Activated CD8-positive, alpha-beta memory T cell treated with anti-CD3 and anti-CD28 coated beads, Interleukin-2, amount 50 U/mL, for 1 hour (primary cell): ENCODE measurements at regions not wholly inside any gene's neighbourhood (a gene's known extent, or its start where the extent isn't known, plus 50 kb on each side); places are given as distances from the start of the nearest gene placed in this dataset.

Experiments
- DNase-seq: peaks from one replicate; pipeline ENCODE4 v3.0.0-alpha.2; 2020; ENCODE audit errors: extremely low read depth

DNA sequence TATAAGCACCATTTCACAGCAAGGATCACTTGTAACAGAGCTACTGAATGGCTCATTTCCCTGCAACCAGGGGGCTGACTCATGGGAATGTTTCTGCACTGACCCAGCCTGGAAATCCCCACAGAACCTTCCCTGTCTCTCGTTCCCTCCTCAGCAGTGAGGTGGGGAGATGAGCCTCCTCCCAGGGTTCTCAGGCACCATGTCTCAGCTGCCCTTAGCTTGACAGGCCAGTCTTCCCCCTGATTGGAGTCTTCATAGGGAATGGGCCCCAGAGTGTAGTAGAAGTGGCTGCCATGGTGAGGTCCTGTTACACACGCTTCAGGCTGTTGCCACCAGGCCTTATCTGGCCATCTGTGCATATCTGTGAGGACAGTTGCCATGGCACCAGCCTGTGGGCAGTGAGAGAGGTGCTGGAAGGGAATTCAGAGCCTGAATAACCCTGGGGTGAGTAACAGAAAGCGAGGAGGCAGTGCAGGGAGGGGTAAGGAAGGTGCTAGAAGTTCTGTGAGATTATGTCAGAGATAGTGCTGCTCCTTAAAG lies 324.4 kb downstream of the ENC1 start:
- no peak for DNase-seq

DNA sequence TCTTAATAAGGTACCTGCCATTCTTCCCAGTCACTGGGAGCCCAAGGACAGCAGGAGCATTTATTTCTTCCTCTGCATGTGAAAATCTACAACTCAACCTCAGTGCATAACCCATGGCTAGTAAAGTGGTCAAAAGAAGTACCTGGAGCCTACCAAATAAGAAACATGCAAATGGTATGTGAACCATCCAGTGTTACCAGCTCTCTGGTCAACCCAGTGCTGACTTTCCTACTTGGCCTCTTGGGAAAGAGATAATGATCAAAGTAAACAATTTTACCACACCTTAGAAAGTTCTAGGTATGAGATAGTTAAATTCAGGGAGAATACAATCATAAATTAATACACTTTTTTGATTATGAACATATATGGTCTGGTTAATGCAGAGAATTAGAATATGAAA lies 325.6 kb downstream of the ENC1 start:
- no peak for DNase-seq

GRCh38 chr5:74313896-74314295 lies 326.6 kb downstream of the ENC1 start:
- DNase-seq: no peak

DNA sequence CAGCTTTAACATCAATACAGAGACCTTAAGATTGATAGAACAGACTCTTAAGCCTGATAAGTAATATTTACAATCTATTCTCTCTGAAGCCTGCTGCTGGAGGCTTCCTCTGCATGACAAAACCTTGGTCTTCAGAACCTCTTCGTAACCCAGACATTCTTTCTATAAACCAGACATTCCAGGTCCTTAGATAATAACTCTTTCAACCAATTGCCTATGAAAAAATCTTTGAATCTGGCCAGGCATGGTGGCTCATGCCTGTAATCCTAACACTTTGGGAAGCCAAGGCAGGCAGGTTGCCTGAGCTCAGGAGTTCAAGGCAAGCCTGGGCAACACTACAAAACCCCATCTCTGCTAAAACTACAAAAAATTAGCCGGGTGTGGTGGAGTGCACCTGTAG lies 327.8 kb downstream of the ENC1 start:
- no peak for DNase-seq

DNA sequence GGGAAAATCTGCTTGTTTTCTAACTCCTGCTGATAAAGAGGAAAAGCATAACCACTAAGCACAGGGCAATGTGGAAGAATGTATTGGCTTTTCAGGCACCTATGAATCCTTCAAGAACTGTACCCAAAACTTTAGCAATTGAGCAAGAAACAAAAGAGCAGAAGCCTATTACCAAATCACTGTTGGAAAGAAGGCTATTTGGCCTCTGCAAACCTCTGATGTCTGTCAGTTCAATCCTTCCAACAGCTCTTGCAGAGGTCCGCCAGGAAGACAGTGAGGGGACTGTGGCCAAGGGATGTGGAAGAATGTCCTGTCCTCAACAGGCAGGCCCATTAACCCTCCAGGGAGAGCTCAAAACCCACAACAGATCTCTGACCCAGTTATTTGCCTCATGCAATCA lies 328.6 kb downstream of the ENC1 start:
- no peak for DNase-seq

DNA sequence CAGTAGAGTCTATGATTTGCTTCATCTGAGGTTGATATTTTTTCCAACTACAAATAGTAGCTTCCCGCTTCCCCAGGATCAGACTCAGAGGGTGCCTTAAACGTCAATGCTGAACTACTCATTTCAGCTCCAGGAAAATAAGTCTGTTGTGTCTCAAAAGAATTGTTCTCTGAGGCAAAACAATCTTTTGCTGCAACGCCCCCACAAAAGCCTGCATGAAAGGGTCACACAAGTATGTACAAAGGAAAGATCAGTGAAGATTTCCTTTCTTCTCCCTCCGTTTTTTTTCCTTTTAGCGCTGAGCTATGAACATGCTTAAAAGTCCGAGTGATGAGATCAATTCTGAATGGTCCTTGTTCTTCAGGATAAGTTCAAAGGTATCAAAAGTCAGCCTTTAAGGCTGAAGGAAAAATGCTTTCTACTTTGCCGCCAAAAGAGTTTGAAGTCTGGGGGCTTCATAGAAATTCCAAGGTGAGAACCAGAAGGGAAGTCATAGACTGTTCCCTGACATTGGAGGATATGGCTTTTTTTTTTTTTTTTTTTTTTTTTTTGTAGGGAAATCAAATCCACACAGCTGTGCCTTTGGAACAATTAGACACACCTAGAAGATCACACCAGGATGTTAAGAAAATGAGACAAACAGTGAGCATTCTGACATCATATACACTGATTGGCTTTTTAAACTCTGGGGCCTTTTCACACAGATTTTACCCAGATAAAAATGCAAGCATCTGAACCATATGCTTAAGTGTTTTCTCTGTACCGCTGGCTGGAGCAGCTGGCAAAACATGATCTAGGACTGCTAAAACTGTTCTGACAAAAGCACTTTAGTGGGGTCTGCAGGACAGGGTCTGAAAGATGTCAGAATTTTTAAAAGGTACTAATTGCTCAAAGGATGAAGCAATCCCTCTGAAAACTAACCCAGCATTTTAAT lies 329.3 kb downstream of the ENC1 start:
- DNase-seq: no peak

GRCh38 chr5:74310386-74310785 lies 330.1 kb downstream of the ENC1 start:
- DNase-seq: no peak

GRCh38 chr5:74309050-74309449 lies 331.5 kb downstream of the ENC1 start:
- DNase-seq: no peak

GRCh38 chr5:74306845-74307244 lies 333.7 kb downstream of the ENC1 start:
- DNase-seq: no peak

GRCh38 chr5:74304536-74304935 lies 336.0 kb downstream of the ENC1 start:
- no peak for DNase-seq

GRCh38 chr5:74303578-74303977 lies 336.9 kb downstream of the ENC1 start:
- no peak for DNase-seq

DNA sequence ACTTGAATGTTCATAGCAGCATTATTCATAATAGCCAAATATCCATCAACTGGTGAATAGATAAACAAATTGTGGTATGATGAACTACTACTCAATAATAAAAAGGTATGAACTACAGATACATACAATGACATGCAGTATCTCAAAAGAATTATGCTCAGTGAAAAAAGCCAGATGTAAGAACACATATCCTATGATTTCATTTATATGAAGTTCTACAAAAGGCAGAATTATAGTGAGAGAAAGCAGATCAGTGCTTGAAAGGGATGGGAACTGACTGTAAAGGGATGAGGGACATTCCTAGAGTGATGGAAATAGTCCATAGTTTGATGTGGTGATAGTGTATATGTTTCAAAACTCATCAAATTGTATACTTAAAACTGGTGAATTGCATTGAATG lies 339.0 kb downstream of the ENC1 start:
- no peak for DNase-seq

DNA sequence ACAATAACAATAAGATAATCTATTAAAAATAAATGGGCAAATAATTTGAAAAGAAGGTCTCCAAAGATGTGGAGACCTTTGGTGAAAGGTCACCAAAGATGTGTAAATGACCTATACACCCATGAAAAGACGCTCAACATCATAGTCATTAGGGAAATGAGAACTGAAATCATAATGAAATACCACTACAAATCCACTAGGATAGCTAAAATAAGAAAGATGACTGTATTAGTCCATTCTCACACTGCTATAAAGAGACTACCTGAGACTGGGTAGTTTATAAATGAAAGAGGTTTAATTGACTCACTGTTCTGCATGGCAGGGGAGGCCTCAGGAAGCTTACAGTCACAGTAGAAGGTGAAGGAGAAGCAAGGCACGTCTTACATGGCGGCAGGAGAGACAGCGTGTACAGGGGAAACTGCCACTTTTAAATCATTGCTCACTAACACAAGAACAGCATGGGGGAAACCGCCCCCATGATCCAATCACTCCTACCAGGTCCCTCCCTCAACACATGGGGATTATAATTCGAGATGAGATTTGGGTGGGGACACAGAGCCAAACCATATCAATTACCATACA lies 339.6 kb downstream of the ENC1 start:
- DNase-seq: no peak

GRCh38 chr5:74299833-74300232 lies 340.7 kb downstream of the ENC1 start:
- no peak for DNase-seq

DNA sequence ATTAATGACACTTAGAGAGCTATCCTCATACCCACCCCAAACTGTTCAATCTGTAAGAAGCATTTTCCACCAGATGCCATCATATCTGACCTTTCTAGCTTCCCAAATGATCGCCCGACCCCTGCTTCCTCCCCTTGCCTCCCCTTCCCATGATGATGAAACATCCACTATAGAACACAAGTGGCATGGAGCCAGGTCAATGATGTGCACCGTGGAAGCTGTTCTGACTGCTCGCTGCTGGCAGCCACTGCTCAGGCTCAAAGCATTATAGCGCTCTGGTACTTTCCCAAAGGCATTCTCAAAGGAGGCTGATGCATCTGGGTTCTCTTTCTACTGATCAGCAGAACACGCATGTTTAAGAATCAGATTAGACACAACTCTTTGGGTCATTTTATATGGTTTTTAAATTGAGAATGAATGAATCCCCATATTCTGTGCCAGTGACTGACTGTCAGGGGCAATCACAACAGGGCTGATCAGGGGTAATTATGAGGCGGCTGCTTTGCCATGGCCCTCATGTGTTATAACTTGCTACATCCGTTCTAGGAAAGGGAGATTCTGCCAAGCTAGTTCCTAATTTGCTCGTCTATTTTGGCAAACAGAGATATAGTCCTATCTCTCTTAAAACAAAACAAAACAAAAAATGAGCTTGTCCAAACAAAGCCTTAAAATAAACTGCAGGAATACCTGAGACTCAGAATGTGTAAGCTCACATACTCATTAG lies 343.7 kb downstream of the ENC1 start:
- no peak for DNase-seq

GRCh38 chr5:74295676-74296075 lies 344.9 kb downstream of the ENC1 start:
- DNase-seq: no peak

GRCh38 chr5:74295141-74295540 lies 345.4 kb downstream of the ENC1 start:
- DNase-seq: no peak

DNA sequence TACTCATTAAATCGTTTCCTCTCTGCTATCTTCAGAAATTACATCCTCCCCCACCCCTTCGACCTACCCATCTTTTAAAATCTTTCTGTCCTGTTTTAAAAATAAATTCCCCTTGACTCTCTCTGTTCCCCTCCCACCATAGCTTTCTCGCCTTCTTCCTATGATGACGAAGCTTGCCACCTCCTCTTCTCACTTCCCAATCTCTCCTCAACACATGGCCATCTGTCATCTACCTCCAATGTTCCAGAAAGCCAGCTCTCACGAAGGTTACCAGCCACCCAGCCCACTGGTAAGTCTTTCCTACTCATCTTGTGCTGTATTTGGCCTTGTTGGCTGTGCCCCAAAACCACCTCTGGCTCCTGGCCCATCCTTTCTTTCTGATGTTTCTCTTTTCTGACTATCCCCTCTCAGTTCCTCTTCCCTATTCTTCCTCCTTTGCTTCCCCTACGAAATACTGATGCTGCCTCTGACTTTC lies 346.3 kb downstream of the ENC1 start:
- no peak for DNase-seq

DNA sequence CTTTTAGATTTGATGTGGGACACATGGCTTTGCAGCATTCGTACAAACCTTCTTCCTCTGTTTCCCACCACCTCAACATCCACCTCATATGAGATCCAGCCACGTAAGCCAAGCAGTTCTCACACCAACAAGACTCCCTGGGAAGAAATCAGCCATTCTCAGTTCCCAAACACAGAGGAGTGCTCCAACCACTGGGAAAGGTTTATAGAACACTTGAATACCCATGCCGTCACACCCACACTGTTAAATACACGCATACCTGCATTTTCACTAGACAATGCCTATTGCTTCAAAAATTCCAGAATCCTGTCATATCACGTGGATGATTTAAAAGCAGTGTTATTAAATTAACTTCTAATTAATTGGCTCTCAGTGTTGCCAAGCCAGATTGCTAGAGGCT lies 347.3 kb downstream of the ENC1 start:
- no peak for DNase-seq

DNA sequence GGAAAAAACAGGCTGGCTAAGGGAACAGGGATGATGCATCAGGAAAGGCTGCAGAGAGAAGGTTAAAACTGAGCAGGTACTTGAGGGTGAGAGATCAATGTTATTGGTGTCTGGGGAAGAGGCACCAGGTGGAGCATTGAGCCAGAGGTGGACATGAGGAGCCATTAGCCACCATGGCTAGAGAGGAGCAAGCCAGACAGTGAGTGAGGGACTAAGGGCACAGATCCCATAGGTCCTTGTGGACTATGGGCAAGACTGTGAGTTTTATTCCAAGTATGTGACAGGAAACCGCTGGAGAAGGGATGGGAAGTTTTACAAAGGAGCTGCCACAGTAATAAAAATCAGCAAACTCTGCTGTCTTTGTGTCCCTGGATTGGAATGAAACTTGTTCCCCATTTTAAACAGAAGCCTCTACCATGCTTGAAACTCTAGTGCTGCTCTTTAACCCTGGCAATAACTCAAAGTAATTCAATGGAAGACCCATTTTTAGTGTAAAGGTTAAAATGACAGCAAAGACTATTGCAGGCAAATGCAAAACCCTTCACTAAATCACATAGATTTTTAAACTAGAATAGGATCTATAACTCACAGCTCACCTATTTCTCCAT lies 349.8 kb downstream of the ENC1 start:
- DNase-seq: no peak

GRCh38 chr5:74289691-74290090 lies 350.8 kb downstream of the ENC1 start:
- no peak for DNase-seq

- DNase-seq: no peak
Observed at GRCh38 chr5:74289238-74289637, 351.3 kb downstream of the ENC1 start.
